OCI-LY7 (cell line): ENCODE measurements at regions not wholly inside any gene's neighbourhood (a gene's known extent, or its start where the extent isn't known, plus 50 kb on each side); places are given as distances from the start of the nearest gene placed in this dataset.

Experiments used
- BruUV-seq: library from RNA; stranded (reverse); fragments of 400-500 nt; replicated peaks from 2 replicates; lab custom pipeline; 2021; lab: Mats Ljungman, UMichigan
- CTCF ChIA-PET: fragments of 300-600 bp; sonication (Branson Sonifier 250); formaldehyde crosslinking; loops from one replicate; lab custom pipeline; 2022; ENCODE audit warnings: antibody characterized with exemption; ENCODE audit not compliant: unreplicated experiment; lab: Charles Lee
- POLR2A ChIA-PET: fragments of 300-600 bp; sonication (Branson Sonifier 250); formaldehyde crosslinking; loops from one replicate; lab custom pipeline; 2022; ENCODE audit warnings: antibody characterized with exemption; lab: Charles Lee
- DNase-seq: peaks from one replicate; pipeline ENCODE4 v3.0.0-alpha.2; 2015; ENCODE audit warnings: low spot score
- H2AFZ ChIP-seq: fragments of 200-600 bp; sonication (generic), shearing (Covaris generic); 2 replicates; pipeline ENCODE4 v1.6.1; 2014; ENCODE audit warnings: mild to moderate bottlenecking, antibody characterized with exemption, low read length, moderate library complexity
- H3K27ac ChIP-seq: fragments of 200-600 bp; sonication (generic); 2 replicates; pipeline ENCODE4 v1.5.1; 2014; ENCODE audit warnings: mixed run types, low read depth, mild to moderate bottlenecking, moderate library complexity, low read length, inconsistent platforms; ENCODE audit not compliant: poor library complexity, severe bottlenecking
- H3K36me3 ChIP-seq: fragments of 200-600 bp; sonication (generic); 2 replicates; pipeline ENCODE4 v1.6.1; 2014; ENCODE audit warnings: mild to moderate bottlenecking, antibody characterized with exemption, low read length, moderate library complexity, mixed read lengths; ENCODE audit not compliant: insufficient read depth
- H3K4me1 ChIP-seq: fragments of 200-600 bp; sonication (generic); 2 replicates; pipeline ENCODE4 v1.5.1; 2014; ENCODE audit warnings: mild to moderate bottlenecking, low read length; ENCODE audit not compliant: insufficient read depth, poor library complexity, severe bottlenecking
- H3K4me2 ChIP-seq: fragments of 200-600 bp; sonication (generic); 2 replicates; pipeline ENCODE4 v1.6.1; 2014; ENCODE audit warnings: mild to moderate bottlenecking, low read length
- H3K4me3 ChIP-seq: fragments of 200-600 bp; sonication (generic); 2 replicates; pipeline ENCODE4 v1.5.1; 2014; ENCODE audit warnings: mild to moderate bottlenecking, low read depth, low read length; ENCODE audit not compliant: poor library complexity, severe bottlenecking
- H3K79me2 ChIP-seq: fragments of 200-600 bp; sonication (generic); 2 replicates; pipeline ENCODE4 v1.6.1; 2016; ENCODE audit warnings: low read depth, mild to moderate bottlenecking, low read length, moderate library complexity, mixed read lengths; ENCODE audit not compliant: insufficient read depth
- H3K9me2 ChIP-seq: fragments of 200-600 bp; sonication (generic); 2 replicates; pipeline ENCODE4 v1.6.1; 2016; ENCODE audit warnings: mild to moderate bottlenecking, low read length, mixed read lengths; ENCODE audit not compliant: insufficient read depth
- H3K9me3 ChIP-seq: fragments of 200-600 bp; sonication (generic); 2 replicates; pipeline ENCODE4 v1.6.1; 2014; ENCODE audit warnings: mild to moderate bottlenecking, mixed run types, low read length, mixed read lengths
- H4K20me1 ChIP-seq: fragments of 200-600 bp; sonication (generic); 2 replicates; pipeline ENCODE4 v1.6.1; 2014; ENCODE audit warnings: mild to moderate bottlenecking, antibody characterized with exemption, low read length, moderate library complexity, mixed read lengths; ENCODE audit not compliant: insufficient read depth
- EZH2phosphoT487 ChIP-seq: fragments of 200-600 bp; sonication (generic); IDR thresholded peaks from 2 replicates; pipeline ENCODE4 v1.6.1; 2018; ENCODE audit warnings: low read depth, borderline replicate concordance, mild to moderate bottlenecking, mixed run types, antibody characterized with exemption, low read length, moderate library complexity, mixed read lengths
- intact Hi-C: fragments of 100-400 bp; cut with micrococcal nuclease; formaldehyde crosslinking; loops from one replicate; pipeline ENCODE4 v1.10.0; 2022; ENCODE audit not compliant: unreplicated experiment
- TF ChIP-seq, protein P1 (sequence below): fragments of 200-600 bp; sonication (generic); conservative IDR thresholded peaks from 2 replicates; pipeline ENCODE4 v1.5.1; 2014; ENCODE audit warnings: mild to moderate bottlenecking, antibody characterized with exemption, low read length, moderate library complexity, mixed read lengths

DNA sequence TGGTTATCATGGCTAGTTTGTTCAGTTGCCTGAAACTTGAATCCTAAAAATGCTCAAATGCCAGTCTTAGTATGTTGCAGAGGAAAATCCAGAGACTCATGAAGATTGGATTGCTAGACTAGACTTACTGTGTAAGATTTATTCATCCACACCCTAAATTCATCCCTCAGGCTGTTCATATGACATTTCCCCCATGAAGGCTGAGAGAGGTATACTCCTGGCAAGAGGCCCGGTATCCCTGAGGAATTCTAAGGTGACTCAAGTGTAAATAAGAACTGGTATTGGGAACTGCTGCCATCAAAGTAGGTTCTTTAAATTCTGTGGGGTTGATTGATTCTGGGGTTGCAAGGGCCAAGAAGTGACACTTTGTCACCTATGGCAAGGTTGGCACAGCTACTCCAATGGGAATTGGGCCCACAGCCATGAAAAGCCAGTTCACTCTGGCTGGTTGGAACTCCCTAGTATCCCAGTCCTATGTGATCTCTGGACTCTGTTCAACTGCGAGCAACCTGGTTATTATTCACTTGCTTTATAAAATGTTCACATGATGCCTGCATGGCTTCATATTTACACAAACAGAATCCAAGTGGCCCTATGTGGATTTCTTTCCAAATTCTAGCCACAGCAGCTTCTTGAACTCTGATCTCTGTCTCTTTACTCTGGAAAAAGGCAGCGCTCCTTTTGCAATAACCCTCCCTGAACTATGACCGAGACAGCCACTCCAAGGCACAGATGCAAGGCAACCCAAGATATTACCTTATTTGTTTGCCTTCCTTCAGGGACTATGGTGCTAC, 429.1 kb downstream of the CBLN2 start:
- no peak for DNase-seq
- intact Hi-C loops, result no loop called here
- H3K4me3 ChIP-seq, result no peak overlapping the region
- no peaks in the 10 kb centered on the region for H3K36me3 ChIP-seq
- ChIA-PET POLR2A (no interaction called here), CTCF (no interaction called here)
- no peaks in the 10 kb centered on the region for H3K79me2 ChIP-seq
- H3K9me2 ChIP-seq, result no peaks in the 10 kb centered on the region
- no peaks in the 10 kb centered on the region for H4K20me1 ChIP-seq
- no peak overlapping the region for H3K4me2 ChIP-seq
- no TSS peak for BruUV-seq
- H2AFZ ChIP-seq, result no peak overlapping the region
- TF ChIP-seq, protein P1, sequence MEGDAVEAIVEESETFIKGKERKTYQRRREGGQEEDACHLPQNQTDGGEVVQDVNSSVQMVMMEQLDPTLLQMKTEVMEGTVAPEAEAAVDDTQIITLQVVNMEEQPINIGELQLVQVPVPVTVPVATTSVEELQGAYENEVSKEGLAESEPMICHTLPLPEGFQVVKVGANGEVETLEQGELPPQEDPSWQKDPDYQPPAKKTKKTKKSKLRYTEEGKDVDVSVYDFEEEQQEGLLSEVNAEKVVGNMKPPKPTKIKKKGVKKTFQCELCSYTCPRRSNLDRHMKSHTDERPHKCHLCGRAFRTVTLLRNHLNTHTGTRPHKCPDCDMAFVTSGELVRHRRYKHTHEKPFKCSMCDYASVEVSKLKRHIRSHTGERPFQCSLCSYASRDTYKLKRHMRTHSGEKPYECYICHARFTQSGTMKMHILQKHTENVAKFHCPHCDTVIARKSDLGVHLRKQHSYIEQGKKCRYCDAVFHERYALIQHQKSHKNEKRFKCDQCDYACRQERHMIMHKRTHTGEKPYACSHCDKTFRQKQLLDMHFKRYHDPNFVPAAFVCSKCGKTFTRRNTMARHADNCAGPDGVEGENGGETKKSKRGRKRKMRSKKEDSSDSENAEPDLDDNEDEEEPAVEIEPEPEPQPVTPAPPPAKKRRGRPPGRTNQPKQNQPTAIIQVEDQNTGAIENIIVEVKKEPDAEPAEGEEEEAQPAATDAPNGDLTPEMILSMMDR, result no peak
- no peak for TF ChIP-seq EZH2phosphoT487
- no peaks in the 10 kb centered on the region for H3K4me1 ChIP-seq
- no peaks in the 10 kb centered on the region for H3K9me3 ChIP-seq
- H3K27ac ChIP-seq, result no peak overlapping the region

DNA sequence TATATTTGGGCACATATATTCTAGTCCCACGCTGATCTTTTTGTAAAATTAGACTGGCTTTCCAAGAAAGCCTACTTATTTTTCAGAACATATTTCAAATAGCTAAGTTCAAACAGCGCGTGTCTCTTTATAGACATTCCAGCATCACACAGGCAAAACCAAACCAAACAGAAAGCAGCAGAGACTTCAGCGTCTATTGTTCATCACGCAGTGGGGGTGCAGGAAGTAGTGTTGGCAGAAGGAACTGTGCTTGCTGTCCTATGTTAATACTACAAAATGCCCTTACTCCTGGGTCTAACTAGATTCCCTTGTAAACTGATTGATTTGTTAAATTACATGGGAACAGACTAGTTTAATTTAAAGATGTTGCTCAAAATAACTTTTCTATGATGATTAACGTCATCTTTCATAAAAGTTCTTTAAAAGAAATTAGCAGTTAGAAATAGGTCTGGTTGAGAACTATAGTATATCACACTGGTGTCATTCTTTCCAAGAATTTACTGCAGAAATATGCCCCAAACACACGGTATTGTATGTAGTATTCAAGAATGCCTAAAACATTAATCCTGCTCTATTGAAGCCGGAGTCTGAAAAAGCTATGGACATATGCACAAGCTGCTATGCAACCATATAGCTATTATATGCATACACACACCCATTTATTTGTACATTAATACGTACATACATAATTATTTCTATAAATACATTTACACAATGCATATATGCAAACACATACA, 436.3 kb downstream of the CBLN2 start:
- H3K4me2 ChIP-seq, result no peak overlapping the region
- H3K4me1 ChIP-seq, result no peaks in the 10 kb centered on the region
- no peaks in the 10 kb centered on the region for H3K9me3 ChIP-seq
- ChIA-PET POLR2A (interaction anchor here (0.5 to 1.2 kb wide), 2 partner anchors 9 to 298 kb away, joined by 3 to 5 read pairs; no protein-coding TSS in a partner anchor), CTCF (no interaction called here)
- no peak for DNase-seq
- H3K79me2 ChIP-seq, result no peaks in the 10 kb centered on the region
- no peak overlapping the region for H3K27ac ChIP-seq
- no peak overlapping the region for H3K4me3 ChIP-seq
- intact Hi-C loops, result no loop called here
- BruUV-seq, result no TSS peak
- H3K36me3 ChIP-seq, result no peaks in the 10 kb centered on the region
- no peaks in the 10 kb centered on the region for H4K20me1 ChIP-seq
- H2AFZ ChIP-seq, result no peak overlapping the region
- no peaks in the 10 kb centered on the region for H3K9me2 ChIP-seq
- TF ChIP-seq, protein P1, result no peak
- no peak for TF ChIP-seq EZH2phosphoT487

DNA sequence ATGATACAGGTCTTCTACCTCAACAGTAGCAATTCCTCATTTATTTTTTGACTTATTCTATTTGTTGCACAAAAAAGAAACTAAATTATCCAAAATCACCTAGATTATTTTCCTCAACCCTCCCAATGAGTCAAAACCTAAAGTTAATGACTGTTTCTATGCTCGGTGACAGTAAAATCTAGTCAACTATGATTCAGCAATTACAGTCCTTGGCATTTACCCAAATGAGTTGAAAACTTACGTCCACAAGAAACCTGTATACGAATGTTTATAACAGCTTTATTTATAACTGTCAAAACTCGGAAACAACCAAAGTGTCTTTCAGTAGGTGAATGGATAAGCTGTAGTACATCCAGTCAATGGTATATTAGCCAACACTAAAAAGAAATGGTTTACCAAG, 439.3 kb downstream of the CBLN2 start:
- intact Hi-C loops, result no loop called here
- no peak for TF ChIP-seq EZH2phosphoT487
- TF ChIP-seq, protein P1, result no peak
- Histone ChIP-seq H3K9me2 (no peaks in the 10 kb centered on the region), H4K20me1 (no peaks in the 10 kb centered on the region), H3K79me2 (no peaks in the 10 kb centered on the region), H3K4me3 (no peak overlapping the region), H3K36me3 (no peaks in the 10 kb centered on the region), H3K4me1 (no peaks in the 10 kb centered on the region), H3K27ac (no peak overlapping the region), H3K9me3 (no peaks in the 10 kb centered on the region), H3K4me2 (no peak overlapping the region), H2AFZ (no peak overlapping the region)
- no TSS peak for BruUV-seq
- POLR2A ChIA-PET, result interaction anchor here (0.7 kb wide), 1 partner anchor 46 kb away, joined by 3 read pairs; no protein-coding TSS in a partner anchor
- no peak for DNase-seq
- CTCF ChIA-PET, result no interaction called here
